Spleen (tissue), 11 donors: ENCODE measurements at regions not wholly inside any gene's neighbourhood (a gene's known extent, or its start where the extent isn't known, plus 50 kb on each side); places are given as distances from the start of the nearest gene placed in this dataset.
A peak's percentile ranks its signal among the peaks of the same experiment; 100 is the strongest.
"Not testable (repeated sequence)": the region's sequence is repeated elsewhere in the genome, so short reads cannot be mapped to it uniquely, and the experiment has no call there.

Experiments used
- DNase-seq: peaks from one replicate; pipeline ENCODE4 v3.0.0-alpha.2; 2020
- H3K27ac ChIP-seq, 8 donors: fragments of 200-600 bp; sonication (generic) in 7 of 8; 1 replicate in 4 of 8; 2 replicates in 4 of 8; pipeline versions ENCODE4 v1.5.0 to v1.8.0; 2016 to 2021; ENCODE audit warnings: inconsistent platforms in 4 of 8, mild to moderate bottlenecking in 4 of 8, moderate library complexity in 1 of 8
- H3K27me3 ChIP-seq, 7 donors: fragments of 200-600 bp; sonication (generic) in 6 of 7; replicated peaks in 1 of 7; 1 replicate in 4 of 7; 2 replicates in 3 of 7; pipeline versions ENCODE4 v1.5.0 to v1.8.0; 2016 to 2021; ENCODE audit warnings: inconsistent platforms in 3 of 7, mild to moderate bottlenecking in 1 of 7
- H3K36me3 ChIP-seq, 6 donors: fragments of 200-600 bp; sonication (generic) in 5 of 6; 1 replicate in 4 of 6; 2 replicates in 2 of 6; pipeline versions ENCODE4 v1.5.0 to v1.8.0; 2016 to 2021; ENCODE audit warnings: inconsistent platforms in 2 of 6
- H3K4me1 ChIP-seq, 6 donors: fragments of 200-600 bp; sonication (generic) in 5 of 6; 1 replicate in 3 of 6; 2 replicates in 3 of 6; pipeline versions ENCODE4 v1.5.0 to v1.8.0; 2016 to 2021; ENCODE audit warnings: inconsistent platforms in 3 of 6
- H3K4me3 ChIP-seq, 8 donors: fragments of 200-600 bp; sonication (generic) in 7 of 8; 1 replicate in 4 of 8; 2 replicates in 4 of 8; pipeline versions ENCODE4 v1.5.0 to v1.8.0; 2016 to 2021; ENCODE audit warnings: inconsistent platforms in 4 of 8, mild to moderate bottlenecking in 4 of 8, moderate library complexity in 2 of 8
- H3K9me3 ChIP-seq, 8 donors: fragments of 200-600 bp; sonication (generic) in 7 of 8; 1 replicate in 4 of 8; 2 replicates in 4 of 8; pipeline versions ENCODE4 v1.5.0 to v1.8.0; 2016 to 2021; ENCODE audit warnings: inconsistent platforms in 4 of 8
- WGBS, 5 donors: extraction: QIAGEN DNeasy Blood & Tissue Kit in 3 of 5; methylation state at CpG; one replicate each; pipeline versions ENCODE4 v1.1.5 to v1.1.7; 2013 to 2018; 5-methylcytosine and 5-hydroxymethylcytosine counted together
- intact Hi-C: fragments of 100-400 bp; cut with DNase I; formaldehyde crosslinking; loops from one replicate; pipeline ENCODE4 v1.15.0; 2023; ENCODE audit warnings: low total_unique reads
- donor health status: healthy with polysubstance abuse.
- donor health status: DM: no; HTN: no; CAD: no; lungs with moderate emphysema.
- donor health status: DM: no; HTN: no; CAD: no.
- donor health status: Bipolar disorder and iron deficiency.
- donor health status: healthy.
- donor health status: DM: no; HTN: no; CAD: no.
- donor health status: DM: yes; HTN: yes; CAD: no.

GRCh38 chr16:33992513-33993177, 533.2 kb downstream of the TP53TG3F start:
- H3K27me3 ChIP-seq, H3K36me3 ChIP-seq, H3K27ac ChIP-seq, H3K4me1 ChIP-seq, intact Hi-C loops, H3K4me3 ChIP-seq: not testable (repeated sequence)
- H3K9me3 ChIP-seq, result peaks cover 0 to 14% (median 0%) of the 10 kb centered on the region in 8 donors
- peak; percentile 49 for DNase-seq
- WGBS, 5 donors, result 80 to 85% (median 82%) methylated on average over 6 to 11 of the region's 11 CpGs

- DNase-seq, result peak; percentile 49
- H3K27ac ChIP-seq, intact Hi-C loops, H3K4me3 ChIP-seq, H3K36me3 ChIP-seq, H3K4me1 ChIP-seq, H3K27me3 ChIP-seq: not testable (repeated sequence)
- WGBS, 5 donors, result 71 to 81% (median 74%) methylated on average over 7 to 10 of the region's 12 CpGs
- H3K9me3 ChIP-seq, result peaks cover 0 to 14% (median 0%) of the 10 kb centered on the region in 8 donors
Measured at GRCh38 chr16:33994207-33994606, 534.8 kb downstream of the TP53TG3F start.

- WGBS, 5 donors, result 79 to 81% (median 79%) methylated on average over 6 to 8 of the region's 9 CpGs
- intact Hi-C loops, result not testable (repeated sequence)
- peak; percentile 43 for DNase-seq
Measured at GRCh38 chr16:33995821-33996372, 536.5 kb downstream of the TP53TG3F start.

GRCh38 chr16:34001184-34001583, 541.8 kb downstream of the TP53TG3F start:
- H3K27me3 ChIP-seq, intact Hi-C loops, H3K36me3 ChIP-seq, H3K4me3 ChIP-seq, H3K27ac ChIP-seq, H3K9me3 ChIP-seq, H3K4me1 ChIP-seq: not testable (repeated sequence)
- DNase-seq, result peak; percentile 54
- WGBS, 5 donors, result 20 to 77% (median 68%) methylated on average over 1 to 2 of the region's 4 CpGs; no CpG with 5 or more reads in 1 of the 5 donors

More at GRCh38 chr16:33995821-33996372, 536.5 kb downstream of the TP53TG3F start:
- not testable (repeated sequence) for H3K4me3 ChIP-seq, H3K36me3 ChIP-seq, H3K27me3 ChIP-seq, H3K27ac ChIP-seq, H3K4me1 ChIP-seq
- H3K9me3 ChIP-seq, result peaks cover 0 to 14% (median 0%) of the 10 kb centered on the region in 8 donors

GRCh38 chr16:34001961-34002360, 542.5 kb downstream of the TP53TG3F start:
- DNase-seq, result peak; percentile 55

GRCh38 chr16:34014841-34015820, 555.7 kb downstream of the TP53TG3F start:
- H3K27ac ChIP-seq, H3K36me3 ChIP-seq, intact Hi-C loops, DNase-seq, H3K4me3 ChIP-seq, H3K4me1 ChIP-seq: not testable (repeated sequence)
- 56 to 68% (median 60%) methylated on average over 58 to 83 of the region's 83 CpGs for WGBS, 5 donors
- Histone ChIP-seq H3K9me3 (peaks cover 0 to 43% (median 35%) of the 10 kb centered on the region in 8 donors), H3K27me3 (peaks cover 0 to 21% (median 0%) of the 10 kb centered on the region in 7 donors)

More at GRCh38 chr16:34001961-34002360, 542.5 kb downstream of the TP53TG3F start:
- H3K9me3 ChIP-seq, intact Hi-C loops, H3K27ac ChIP-seq, H3K4me3 ChIP-seq, H3K4me1 ChIP-seq, H3K27me3 ChIP-seq, H3K36me3 ChIP-seq: not testable (repeated sequence)
- WGBS, 5 donors, result 63 to 100% (median 90%) methylated on average over 1 to 2 of the region's 4 CpGs; no CpG with 5 or more reads in 1 of the 5 donors

- H3K4me3 ChIP-seq, H3K27ac ChIP-seq, H3K36me3 ChIP-seq, H3K4me1 ChIP-seq, DNase-seq, intact Hi-C loops: not testable (repeated sequence)
- peaks cover 0 to 21% (median 0%) of the 10 kb centered on the region in 7 donors for H3K27me3 ChIP-seq
- H3K9me3 ChIP-seq, result peaks cover 0 to 63% (median 40%) of the 10 kb centered on the region in 8 donors
Measured at GRCh38 chr16:34018277-34018676, 558.9 kb downstream of the TP53TG3F start.
